C4-2B (cell line): ENCODE measurements at regions not wholly inside any gene's neighbourhood (a gene's known extent, or its start where the extent isn't known, plus 50 kb on each side); places are given as distances from the start of the nearest gene placed in this dataset.

Source experiments
- H3K27ac ChIP-seq: fragments of 450-650 bp; 2 replicates; pipeline ENCODE4 v1.5.1; 2017
- ZFX ChIP-seq: fragments of 450-650 bp; IDR thresholded peaks from 2 replicates; pipeline ENCODE4 v1.6.1; 2017
- TF ChIP-seq, protein P1 (sequence below): fragments of 450-650 bp; conservative IDR thresholded peaks from 2 replicates; pipeline ENCODE4 v1.5.1; 2017; ENCODE audit warnings: mild to moderate bottlenecking

DNA sequence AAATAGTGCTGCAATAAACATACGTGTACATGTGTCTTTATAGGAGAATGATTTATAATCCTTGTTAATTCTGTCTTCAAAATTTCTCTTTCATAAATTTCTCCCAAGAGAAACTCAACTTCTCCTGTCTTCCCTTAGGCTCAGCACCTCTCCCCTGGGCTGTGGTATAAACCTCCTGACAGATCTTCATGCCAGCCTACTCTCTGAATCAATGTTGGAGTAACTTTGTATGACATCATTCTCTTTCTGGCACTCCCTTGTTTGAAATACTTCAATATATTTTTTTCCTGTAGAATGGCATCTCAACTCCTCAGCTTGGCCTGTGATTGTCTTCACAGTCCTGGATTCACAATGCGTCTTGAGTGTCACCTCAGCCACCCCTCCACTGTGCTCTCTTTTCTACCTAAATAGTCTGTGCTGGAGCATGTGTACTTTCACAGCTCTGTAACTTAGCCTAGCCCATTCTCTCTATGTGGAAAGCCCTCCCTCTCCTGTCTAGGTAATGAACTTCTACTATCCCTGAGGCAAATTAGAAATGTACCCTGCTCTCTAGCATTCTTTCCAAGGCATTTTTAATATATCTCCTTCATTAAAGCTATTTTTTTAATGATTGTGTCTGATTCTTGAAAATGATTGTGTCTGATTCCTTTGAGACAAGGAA is 649.9 kb upstream of the FANCL start:
- TF ChIP-seq ZFX: no peak
- TF ChIP-seq, protein P1, sequence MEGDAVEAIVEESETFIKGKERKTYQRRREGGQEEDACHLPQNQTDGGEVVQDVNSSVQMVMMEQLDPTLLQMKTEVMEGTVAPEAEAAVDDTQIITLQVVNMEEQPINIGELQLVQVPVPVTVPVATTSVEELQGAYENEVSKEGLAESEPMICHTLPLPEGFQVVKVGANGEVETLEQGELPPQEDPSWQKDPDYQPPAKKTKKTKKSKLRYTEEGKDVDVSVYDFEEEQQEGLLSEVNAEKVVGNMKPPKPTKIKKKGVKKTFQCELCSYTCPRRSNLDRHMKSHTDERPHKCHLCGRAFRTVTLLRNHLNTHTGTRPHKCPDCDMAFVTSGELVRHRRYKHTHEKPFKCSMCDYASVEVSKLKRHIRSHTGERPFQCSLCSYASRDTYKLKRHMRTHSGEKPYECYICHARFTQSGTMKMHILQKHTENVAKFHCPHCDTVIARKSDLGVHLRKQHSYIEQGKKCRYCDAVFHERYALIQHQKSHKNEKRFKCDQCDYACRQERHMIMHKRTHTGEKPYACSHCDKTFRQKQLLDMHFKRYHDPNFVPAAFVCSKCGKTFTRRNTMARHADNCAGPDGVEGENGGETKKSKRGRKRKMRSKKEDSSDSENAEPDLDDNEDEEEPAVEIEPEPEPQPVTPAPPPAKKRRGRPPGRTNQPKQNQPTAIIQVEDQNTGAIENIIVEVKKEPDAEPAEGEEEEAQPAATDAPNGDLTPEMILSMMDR: no peak
- H3K27ac ChIP-seq: no peak overlapping the region

DNA sequence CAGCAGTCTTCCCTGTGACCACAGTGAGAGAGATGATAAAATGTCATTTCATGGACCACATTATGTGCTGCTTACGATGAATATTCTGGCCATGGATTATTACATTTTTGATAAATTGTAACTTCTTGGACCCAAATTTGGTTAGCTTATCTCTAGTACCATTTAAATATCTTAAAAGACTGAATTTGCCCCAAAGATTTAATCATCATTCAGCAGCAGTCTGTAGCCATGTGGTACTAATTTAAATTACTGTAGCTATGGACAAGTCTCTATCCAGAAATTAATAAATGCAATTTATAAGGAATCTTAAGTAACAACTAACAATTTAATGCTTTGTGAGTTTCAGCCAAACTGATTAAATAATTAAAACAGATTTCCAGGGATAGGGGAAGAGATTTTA is 644.9 kb upstream of the FANCL start:
- TF ChIP-seq, protein P1: no peak
- no peak for TF ChIP-seq ZFX
- H3K27ac ChIP-seq: no peak overlapping the region

- H3K27ac ChIP-seq: no peak overlapping the region
- TF ChIP-seq, protein P1: no peak
- no peak for TF ChIP-seq ZFX
Observed at GRCh38 chr2:58879834-58880233, 638.7 kb upstream of the FANCL start.

- H3K27ac ChIP-seq: no peak overlapping the region
- TF ChIP-seq, protein P1: no peak
- no peak for TF ChIP-seq ZFX
Observed at GRCh38 chr2:58878778-58879177, 637.7 kb upstream of the FANCL start.

DNA sequence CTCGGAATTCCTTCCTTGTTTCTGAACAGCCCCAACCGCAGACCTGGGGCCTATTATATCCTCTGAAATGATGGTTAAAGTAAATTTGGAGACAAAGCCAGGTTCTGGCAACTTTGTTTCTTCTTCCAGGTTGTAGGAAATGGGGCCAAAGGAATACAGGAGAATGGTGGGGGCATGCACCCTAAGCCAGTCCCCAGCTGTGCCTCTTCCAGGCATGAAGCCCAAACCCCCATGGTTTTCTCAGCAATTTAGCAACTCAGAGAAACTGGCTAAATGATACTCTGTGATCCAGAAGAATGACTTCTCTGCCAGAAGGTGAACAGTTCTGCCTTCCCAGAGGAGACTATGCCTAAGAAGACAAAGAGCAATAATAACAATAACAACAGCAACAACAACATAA is 635.0 kb upstream of the FANCL start:
- H3K27ac ChIP-seq: no peak overlapping the region
- TF ChIP-seq ZFX: no peak
- TF ChIP-seq, protein P1: no peak

DNA sequence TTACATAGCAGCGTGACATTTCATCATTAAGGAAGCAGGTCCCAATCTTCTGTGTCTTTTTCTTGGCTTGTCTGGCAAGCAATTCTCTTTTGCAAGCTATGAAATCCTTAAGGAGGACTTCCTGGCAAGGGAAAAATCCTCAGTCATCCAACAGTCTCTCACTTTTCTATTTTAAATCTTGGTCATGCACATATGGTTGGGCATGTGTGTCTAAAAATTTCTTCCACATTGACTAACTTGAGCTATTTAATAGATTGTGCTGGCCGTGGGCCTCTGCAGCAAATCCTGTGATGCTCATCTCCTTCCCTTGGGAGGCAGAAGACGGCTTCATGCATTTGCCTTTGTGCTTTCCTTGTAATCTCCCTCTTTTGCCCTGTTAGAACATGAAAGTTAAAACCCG is 634.3 kb upstream of the FANCL start:
- TF ChIP-seq, protein P1: no peak
- no peak for TF ChIP-seq ZFX
- no peak overlapping the region for H3K27ac ChIP-seq

- no peak overlapping the region for H3K27ac ChIP-seq
- TF ChIP-seq, protein P1: peak; percentile 27
- no peak for TF ChIP-seq ZFX
Observed at GRCh38 chr2:58871469-58872142, 630.5 kb upstream of the FANCL start.
